AG20443 (cell line): ENCODE measurements at regions not wholly inside any gene's neighbourhood (a gene's known extent, or its start where the extent isn't known, plus 50 kb on each side); places are given as distances from the start of the nearest gene placed in this dataset.

Experiments used
- DNase-seq: peaks from one replicate; pipeline ENCODE4 v3.0.0; 2012; ENCODE audit warnings: low spot score, mixed read lengths

DNA sequence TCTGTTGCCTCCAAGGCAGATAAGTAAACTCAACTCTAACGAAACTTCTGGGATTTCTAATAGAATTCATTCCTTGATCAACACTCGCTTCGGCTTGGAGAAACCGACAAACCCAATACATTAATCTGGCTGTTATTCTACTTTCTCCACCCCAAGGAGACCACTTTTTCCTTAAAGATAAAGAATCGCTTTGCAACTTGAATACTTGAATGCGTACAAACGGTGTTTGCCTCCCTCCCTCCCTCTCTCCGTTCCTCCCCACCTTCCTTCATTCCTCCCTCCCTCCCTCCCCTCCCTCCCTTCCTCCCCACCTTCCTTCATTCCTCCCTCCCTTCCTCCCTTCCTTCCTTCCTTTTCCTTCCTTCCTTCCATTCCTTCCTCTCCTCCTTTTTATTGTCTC, 432.6 kb downstream of the HAPSTR1 start:
- DNase-seq, result no peak

DNA sequence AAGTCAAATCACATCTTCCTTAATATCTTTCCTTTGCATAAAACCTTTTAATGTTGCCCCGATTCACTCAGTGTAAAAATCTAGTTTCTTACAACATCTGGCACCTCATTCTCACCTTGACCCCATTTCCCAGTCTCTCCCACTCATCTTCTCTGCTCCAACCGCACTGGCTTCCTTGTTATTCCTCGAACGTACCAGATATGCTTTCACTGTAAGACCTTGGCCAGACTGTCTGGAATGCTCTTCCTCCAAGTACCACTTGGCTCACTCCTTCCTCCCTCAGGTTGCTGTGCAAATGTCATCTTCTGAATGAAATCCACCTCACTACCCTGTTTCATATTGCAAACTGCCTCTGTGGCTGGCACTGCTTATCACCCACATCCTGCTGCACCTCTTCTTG, 433.6 kb downstream of the HAPSTR1 start:
- no peak for DNase-seq

DNA sequence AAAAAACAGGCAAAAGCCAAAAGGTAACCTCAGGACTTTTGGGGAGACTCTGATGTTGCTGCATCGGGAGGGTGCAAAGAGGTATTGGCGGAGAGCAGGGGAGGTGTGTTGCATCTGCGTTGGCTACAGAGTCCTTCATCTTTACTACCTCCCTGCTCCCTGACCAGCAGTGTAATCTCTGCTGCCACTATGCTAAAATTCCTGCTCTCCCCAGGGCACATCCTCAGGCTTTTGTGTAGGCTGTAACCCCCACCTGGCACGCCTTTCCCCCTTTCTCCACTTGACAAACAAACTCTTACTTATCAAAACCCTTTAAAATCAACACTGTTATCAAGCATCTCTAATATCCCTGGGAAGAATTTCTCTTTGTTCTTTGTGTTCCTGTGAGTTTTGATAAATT, 435.3 kb downstream of the HAPSTR1 start:
- DNase-seq, result no peak

DNA sequence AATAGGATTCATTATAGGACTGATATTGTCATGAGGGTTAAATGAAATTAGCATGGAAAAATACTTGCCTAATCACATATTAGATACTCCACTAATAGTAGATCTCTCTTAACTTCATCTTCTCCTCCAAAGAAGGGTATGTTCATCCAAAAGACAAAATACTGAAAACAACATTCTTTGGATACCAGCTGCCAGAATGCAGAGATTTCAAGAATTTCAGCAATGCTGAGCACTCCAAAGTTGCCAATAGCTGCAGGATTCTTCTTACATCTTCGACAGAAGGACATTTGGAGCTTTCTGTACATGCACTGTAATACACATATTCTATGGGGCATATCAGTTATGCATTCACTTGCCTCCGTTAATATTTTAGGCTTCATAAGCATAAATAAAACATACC, 436.5 kb downstream of the HAPSTR1 start:
- DNase-seq, result no peak

DNA sequence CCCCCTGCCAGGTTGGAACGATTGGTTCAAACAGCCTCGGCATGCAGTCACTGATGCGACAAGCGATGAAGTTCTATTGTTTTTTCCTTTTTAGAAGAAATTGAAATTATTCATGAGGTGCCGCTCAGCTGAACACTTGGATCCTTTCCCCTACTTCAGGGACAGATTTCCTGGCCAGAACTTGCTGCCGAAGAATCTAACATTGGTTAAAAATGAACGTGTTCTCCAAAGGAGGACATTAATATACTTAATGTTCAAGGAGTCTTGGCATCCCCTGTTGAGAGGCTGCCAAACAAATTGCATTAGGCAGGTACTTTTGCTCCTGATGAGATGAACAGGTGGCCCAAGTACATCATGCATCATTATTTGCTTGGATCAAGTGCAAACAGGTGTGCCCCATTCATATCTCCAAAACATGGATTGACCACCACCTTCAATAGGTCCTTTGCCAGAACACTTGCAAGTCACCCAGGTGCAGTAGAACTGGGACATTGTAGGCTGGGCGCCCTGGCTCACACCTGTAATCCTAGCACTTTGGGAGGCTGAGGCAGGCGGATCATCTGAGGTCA, 437.2 kb downstream of the HAPSTR1 start:
- DNase-seq, result no peak

DNA sequence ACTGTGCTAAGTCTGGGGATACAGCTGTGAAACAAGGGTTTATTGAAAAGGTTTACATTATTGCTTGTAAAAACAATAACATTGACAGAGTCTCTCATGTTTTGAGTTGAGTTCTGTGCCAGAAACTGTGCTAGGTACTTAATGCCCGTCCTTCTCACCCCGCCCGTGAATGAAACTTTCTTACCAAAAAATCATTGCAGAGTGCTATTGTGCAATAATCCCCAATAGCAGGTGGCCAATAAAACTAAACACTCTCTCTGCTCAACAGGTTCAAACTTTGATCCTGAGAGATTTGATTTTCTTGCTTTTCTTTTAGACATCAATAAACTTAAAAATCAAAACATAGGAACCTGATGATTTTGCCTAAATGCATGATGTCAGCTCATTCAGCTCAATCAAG, 441.6 kb downstream of the HAPSTR1 start:
- DNase-seq, result no peak

DNA sequence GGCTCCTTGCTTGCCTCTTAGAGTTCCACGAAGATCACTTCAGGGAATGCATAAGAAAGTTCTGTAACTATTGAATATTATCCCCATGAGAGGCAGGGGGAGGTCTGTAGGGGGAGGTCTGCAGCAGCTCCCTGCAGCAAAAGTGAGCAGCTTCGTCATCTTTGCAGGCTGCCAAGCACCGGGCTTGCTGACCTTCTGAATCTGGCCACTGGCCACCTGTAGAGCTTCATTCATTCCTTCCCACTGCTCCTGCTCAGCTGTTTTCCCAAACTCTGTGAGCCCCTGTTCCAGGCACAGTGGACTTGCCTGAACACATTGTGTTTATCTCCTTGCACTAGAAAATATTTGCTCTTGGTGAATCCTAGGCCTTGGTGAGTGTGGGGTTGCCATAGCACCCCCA, 443.3 kb downstream of the HAPSTR1 start:
- DNase-seq, result no peak

DNA sequence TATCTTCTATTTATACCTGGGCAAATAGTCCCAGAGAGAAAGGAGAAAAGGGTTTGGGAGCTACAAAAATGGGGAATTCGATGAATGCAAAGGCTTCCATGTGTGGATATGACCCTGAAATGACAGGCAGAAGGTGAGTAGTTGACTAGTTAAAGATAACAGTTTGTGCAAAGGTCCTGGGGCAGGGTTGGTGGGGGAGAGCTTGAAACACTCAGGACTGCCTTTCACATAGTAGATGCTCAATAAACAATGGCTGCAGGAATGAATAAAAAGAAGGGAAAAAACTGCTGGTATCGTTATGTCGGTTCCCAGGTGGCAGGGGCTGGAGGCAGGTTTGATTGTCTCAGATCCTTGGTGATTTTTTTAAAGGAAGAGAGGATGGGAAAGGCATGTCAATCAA, 445.5 kb downstream of the HAPSTR1 start:
- DNase-seq, result no peak

DNA sequence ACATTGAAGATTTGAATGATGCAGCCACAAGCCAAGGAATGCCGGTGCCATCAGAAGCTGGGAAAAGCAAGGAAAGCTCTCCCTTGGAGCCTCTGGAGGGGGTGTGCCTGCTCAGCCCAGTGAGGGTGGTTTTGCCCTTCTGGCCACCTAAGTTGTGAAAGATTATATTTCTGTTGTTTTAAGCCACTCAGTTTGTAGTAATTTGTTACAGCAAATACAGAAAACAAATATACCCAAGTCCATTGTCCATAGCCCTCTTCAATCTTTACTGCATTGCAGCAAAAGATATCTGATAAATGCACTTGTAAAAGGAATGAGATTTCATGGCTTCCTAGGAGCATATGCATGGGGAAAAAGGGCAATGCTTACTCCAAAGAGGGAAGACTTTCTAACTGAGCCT, 447.9 kb downstream of the HAPSTR1 start:
- DNase-seq, result no peak

DNA sequence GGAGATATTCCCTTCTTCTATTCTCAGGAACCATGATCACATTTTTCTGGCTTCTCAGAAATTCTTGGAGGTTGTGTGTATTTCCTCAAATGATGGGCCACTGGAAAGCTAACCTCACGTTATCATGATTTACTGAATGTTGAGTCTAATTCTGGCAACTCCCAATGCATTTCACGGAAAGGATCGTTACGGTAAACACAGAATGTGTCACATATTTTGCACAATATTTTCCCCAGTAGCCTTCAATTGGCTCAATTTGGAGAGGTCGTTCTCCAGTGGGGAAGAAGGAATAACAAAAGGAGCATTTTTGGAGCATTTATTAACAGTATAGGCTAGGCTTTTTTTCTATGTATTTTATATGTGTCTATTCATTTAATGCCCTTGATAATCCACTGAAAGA, 450.3 kb downstream of the HAPSTR1 start:
- DNase-seq, result no peak

DNA sequence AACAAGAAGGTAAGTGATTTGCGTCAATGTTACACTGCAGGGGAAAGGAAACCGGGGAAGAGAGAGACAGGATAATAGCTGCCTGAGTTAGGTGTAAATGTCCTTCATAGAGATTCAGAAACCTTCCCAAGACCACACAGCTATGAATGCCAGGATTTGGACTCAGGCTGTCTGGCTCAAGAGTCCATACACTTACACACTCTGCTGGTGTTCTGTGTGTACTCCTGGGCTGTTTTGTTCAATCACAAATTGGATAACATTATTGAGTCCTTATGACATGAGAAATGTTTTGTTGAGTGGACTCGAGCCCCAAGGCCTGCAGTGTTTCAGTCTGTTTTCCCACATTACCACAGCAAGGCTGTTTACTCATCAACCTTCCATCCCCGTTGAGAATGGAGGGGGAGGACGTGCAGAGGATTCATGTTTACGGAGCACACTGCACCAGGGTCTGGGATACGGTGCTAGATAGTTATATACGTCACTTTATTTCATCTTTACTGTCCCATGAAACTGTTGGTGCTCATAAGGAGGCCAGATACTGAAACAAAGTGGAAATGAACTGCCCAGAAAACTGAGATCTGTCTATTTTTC, 450.8 kb downstream of the HAPSTR1 start:
- no peak for DNase-seq

DNA sequence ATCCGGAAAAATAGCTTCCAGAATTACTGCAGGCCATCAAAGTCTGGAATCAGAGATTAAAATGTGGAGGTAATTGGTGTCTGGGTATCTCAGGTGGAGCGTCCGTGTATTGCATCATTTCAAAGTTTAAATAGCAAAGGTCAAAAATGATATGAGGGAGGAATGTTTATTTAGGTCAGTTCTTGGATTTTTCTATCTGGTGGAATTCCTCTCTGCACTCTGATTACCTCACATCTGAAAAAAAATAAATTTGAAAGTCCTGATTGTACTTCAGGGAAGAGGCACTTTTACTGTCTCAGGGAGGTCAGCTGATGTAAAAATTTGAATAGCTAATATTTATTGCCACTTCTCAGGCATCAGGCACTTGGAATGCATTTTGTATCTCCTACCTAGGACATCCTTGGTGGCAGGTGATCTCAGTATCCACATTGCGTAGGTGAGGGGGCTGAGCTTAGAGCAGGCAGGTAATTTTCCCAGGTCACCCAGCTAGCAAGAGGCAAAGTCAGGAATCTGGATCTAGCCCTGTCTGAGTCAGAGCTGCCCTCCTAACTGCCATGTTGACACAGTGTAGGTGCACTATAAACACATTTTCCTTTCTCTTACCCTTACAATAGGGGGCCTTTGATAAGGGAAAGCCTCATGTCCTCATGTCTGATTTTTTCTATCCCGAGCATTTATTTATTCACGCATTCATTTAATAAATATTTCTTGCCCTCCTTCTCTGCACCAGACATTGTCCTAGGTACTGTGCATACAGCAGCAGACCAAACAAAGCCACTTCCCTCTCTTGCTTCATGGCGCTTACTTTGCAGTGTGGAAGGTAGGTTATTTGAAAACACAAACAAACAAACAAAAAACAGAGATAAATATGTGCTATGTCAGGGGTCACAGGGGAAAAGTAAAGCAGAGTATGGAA, 454.3 kb downstream of the HAPSTR1 start:
- DNase-seq, result no peak

DNA sequence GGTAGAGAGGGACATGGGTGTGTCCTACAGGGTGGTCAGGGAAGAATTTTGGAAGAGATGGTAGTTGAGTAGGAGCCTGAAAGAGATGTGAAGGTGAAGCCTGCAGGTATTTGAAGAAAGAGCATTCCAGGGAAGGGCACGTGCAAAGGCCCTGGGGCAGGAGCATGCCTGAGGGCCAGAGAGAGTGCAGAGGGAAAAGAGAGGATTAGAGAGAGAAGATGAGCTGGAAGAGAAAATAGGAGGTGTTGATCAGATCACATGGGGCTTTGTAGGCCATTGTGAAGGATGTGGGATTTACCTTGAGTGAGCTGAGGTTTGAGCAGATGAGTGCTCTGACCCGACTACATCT, 455.0 kb downstream of the HAPSTR1 start:
- no peak for DNase-seq

DNA sequence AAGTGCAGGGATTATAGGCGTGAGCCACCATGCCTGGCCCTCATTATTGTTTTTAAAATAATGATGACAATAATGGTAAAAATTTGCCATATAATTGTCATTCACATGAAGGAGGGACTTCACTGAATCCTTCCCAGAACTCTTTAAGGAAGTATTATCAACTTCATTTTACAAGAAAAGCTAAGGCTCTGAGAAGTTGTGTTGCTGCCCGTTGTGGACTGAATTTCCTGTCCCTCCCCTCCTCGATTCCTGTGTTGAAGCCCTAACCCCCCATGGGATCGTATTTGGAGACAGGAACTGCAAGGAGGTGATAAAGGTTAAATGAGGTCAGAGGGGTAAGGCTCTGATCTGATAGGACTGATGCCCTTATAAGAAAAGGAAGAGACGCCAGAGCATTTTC, 458.0 kb downstream of the HAPSTR1 start:
- no peak for DNase-seq

DNA sequence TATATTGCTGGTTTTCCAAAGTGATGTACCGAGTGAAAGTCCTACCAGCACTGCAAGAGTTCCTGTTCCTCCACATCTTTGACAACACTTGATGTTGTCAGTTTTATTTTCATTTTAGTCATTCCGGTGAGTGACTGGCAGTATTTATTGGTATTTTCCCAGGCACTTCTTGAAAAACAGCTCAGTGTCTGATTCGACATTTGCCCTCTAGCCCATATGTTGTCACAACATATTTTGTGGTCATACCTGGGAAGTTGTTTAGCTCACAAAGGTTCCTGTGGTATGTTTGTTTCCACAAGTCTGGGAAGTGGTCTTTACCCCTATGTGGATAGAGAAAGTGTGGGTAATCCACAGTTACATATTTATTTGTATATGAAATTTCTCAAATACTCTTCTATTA, 463.6 kb downstream of the HAPSTR1 start:
- DNase-seq, result no peak

DNA sequence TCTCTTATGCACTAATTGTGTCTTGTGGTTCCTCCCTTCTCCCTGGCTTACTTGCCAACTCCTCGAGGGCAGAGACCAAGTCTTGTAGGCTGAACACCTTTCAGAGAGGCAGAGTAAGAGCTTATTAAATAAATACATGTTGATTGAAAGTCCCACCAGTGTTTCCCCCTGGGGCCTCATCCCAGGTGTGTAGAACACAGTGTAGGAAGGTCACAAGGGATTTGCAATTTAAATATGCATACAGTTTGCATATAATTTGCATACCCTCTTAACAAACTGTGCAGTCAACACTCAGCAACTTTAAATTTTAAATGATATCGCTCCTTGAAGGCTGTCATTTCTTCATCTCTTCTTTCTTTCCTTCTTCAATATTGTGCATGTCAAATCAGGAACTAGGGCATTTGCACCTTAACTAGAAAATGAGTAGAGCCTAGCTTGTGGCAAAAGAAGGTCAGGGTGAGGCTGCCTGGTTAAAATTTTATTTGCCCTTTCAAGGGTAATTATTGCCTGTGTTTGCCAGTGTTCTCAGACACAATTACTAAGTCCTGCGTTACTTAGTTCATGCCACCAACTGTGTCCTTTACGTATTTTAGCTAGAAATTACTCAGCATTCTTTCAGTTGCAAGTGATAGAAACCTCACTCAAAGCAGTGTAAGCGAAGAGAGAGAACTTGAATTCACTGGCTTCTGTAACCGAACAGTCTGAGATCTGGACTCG, 465.7 kb downstream of the HAPSTR1 start:
- no peak for DNase-seq

DNA sequence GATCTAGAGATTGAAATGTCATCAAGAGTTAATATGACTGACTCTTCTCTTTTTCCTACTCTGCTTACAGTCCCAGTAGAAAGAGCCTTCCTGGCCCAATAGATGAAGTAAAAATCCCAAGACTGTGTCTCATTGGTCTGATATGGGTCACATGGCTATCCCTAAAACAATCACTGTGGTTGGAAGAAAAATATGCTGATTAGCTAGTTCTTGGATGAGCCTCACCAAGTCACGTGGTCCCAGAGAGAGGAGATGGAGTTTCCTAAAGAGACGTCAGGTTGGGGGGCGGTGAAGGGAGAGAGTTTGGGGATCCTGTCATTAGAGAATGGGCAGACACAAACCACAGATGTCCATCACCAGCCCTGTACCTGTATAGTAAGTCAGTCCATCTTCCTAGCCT, 466.3 kb downstream of the HAPSTR1 start:
- DNase-seq, result no peak

DNA sequence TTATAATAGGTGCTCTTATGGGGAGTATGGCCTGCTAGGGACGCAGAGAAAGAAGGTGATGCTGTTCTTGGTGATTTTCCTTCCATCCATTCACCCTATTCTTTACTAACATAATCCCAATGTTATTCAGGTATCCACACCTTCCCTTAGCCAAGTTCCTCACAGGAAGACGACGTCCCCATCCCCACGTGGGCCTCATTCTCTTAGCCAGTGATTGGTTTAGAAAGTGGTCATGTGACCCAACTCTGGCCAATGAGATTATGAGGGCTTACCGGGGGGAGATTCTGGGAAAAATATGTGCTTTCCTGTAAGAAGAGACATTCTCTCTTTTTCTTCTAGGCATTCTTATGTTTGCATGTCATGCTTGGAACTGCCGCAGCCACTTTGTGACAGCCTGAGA, 474.7 kb downstream of the HAPSTR1 start:
- no peak for DNase-seq

DNA sequence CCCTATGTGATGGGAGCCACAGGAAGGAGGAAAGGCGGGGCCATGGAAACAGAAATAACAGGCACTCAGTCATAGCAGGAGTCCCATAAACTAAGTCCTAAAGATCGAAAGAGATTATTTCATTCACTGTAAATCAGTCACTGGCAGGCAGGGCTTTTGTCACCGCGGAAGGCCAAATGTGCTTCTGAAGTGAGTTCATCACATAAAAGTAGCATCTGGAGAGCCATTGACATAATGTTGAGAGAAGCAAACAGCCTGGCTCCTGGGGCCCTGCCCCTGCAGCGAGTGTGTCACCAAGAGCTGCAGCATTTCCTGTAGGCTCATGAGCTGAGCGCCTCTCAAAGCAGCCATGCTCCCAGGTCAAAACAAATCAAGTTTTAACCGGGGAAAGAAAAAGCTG, 476.2 kb downstream of the HAPSTR1 start:
- DNase-seq, result no peak

DNA sequence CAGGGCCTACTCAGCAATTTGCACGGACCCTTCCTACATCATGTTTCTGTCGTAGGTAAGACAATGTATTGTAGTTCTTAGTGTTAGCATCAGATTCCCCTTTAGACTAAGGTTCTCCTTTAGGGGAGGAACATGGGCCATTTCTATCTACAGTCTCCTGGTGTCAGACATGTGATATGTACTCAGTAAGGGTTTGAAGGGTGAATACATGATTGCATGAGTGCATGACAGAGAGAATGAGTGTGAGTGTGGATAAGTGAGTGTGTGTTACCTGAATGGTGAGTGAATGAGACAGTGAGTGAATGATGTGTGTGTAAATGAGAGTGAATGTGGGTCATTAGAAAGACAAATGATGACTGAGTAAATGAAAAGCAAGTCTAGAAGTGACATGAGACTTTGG, 476.8 kb downstream of the HAPSTR1 start:
- DNase-seq, result no peak

DNA sequence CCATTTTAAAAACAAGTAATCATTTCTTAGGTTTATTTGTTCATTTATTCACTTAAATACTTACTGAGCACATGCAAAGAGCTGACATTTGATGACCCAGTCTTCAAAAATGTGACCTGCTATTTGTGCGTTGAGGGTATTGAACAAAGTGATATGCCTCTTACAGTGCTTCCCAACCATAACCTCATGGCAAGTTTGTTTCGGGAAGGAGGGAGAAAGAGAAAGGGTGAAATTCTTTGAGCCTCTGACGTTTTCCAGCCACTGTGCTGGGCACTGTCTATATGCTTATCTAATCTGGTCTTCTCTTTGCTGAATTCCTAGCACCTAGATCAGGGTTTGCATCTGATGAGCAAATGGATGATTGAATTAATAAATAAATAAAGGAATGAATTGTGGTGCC, 479.1 kb downstream of the HAPSTR1 start:
- DNase-seq, result no peak

DNA sequence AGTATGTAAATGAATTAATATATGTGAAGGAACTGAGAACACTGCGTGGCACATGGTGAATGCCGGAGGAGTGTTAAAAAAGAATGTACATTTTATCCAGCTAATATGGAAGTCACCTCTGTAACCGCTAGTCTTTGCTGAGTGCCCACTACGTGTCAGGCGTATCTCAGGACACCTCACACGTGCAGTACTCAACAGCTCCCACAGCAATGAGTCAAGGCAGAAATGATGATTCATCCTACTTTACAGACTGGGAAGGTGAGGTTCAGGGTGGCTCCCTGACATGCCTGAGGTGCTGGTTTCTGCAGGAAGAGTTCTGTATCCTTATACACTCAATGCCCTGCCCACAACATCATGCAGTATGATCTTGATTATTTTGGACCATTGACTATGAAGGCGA, 487.0 kb downstream of the HAPSTR1 start:
- no peak for DNase-seq

DNA sequence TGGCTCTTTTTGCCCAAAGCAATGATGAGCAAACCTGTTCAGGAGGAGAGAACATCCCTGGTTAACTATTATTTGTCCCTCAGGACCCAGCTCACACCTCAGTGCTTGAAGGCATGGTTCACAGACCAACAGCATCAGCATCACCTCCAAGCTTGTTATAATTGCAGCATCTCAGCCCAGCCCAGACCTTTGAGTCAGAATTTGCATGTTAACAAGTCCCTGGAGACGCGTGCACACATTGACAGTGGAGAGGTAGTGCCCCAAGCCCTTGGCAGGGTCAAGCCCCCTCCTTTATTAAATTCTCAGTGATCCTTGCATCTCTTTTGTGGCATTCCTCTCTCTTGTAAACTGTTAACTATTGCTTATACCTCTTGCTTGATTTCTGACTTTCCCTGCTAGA, 488.6 kb downstream of the HAPSTR1 start:
- DNase-seq, result no peak
